ENCODE measurements at regions not wholly inside any gene's neighbourhood (a gene's known extent, or its start where the extent isn't known, plus 50 kb on each side); places are given as distances from the start of the nearest gene placed in this dataset.

GRCh38 chr17:63338272-63338671 is 107.8 kb downstream of the CYB561 start:
- TF ChIP-seq POLR2A (IDR thresholded peaks at IDR 0.05) (no peak), CTCF (IDR thresholded peaks at IDR 0.05) (no peak)
